HCT116 (cell line): ENCODE measurements at regions not wholly inside any gene's neighbourhood (a gene's known extent, or its start where the extent isn't known, plus 50 kb on each side); places are given as distances from the start of the nearest gene placed in this dataset.

Source experiments
- ATAC-seq: fragments of 200-7000 bp; cut with Tn5 transposase; 2 replicates; pipeline ENCODE4 v1.9.1; 2020; ENCODE audit warnings: mild to moderate bottlenecking, moderate library complexity
- BruUV-seq: library from RNA; stranded (reverse); fragments of 400-500 nt; replicated peaks from 2 replicates; lab custom pipeline; 2021; lab: Mats Ljungman, UMichigan
- CTCF ChIA-PET: fragments of 300-600 bp; sonication (Branson Sonifier 250); formaldehyde crosslinking; loops from one replicate; lab custom pipeline; 2021; ENCODE audit warnings: antibody characterized with exemption; lab: Charles Lee
- POLR2A ChIA-PET: fragments of 300-600, 350-600 bp; sonication (Branson Sonifier 250); formaldehyde crosslinking; loops from one replicate; lab custom pipeline; 2021; ENCODE audit warnings: antibody characterized with exemption; lab: Charles Lee
- RAD21 ChIA-PET, 2 experiments: fragments of 300-600 bp; sonication (Branson Sonifier 250); formaldehyde crosslinking; loops; one replicate each; lab custom pipeline; 2023; ENCODE audit warnings: low total read pairs in 2 of 2; ENCODE audit not compliant: uncharacterized antibody in 2 of 2, unreplicated experiment in 2 of 2, low non-redundant PET in 1 of 2; lab: Charles Lee
- DNase-seq: peaks from one replicate; pipeline ENCODE4 v3.0.0-alpha.2; 2010; ENCODE audit warnings: low read depth, low spot score
- H2AFZ ChIP-seq: fragments of 200-600 bp; shearing (Covaris generic), sonication (generic); 2 replicates; pipeline ENCODE4 v1.6.1; 2017; ENCODE audit warnings: low read depth, mixed run types, mixed read lengths, antibody characterized with exemption, low read length; ENCODE audit not compliant: poor library complexity, severe bottlenecking
- H3K27ac ChIP-seq: 2 replicates; pipeline ENCODE4 v1.5.1; 2012; ENCODE audit warnings: low read depth, low read length
- H3K27me3 ChIP-seq: fragments of 200-600 bp; sonication (generic); 2 replicates; pipeline ENCODE4 v1.6.1; 2016; ENCODE audit warnings: mixed run types, low read length, mixed read lengths; ENCODE audit not compliant: insufficient read depth
- H3K36me3 ChIP-seq, 2 experiments: fragments of 200-500 bp in 1 of 2; fragments of 200-600 bp in 1 of 2; sonication (Bioruptor generic) in 1 of 2; sonication (generic) in 1 of 2; 2 replicates each; pipeline versions ENCODE4 v1.5.1 to v1.6.1; 2014 to 2016; ENCODE audit warnings: low read length in 2 of 2, inconsistent platforms in 1 of 2, mixed read lengths in 1 of 2, mixed run types in 1 of 2; ENCODE audit not compliant: insufficient read depth in 2 of 2, control insufficient read depth in 1 of 2
- H3K4me1 ChIP-seq, 2 experiments: fragments of 200-600 bp in 1 of 2; sonication (generic) in 1 of 2; 2 replicates each; pipeline versions ENCODE4 v1.5.1 to v1.6.1; 2012 to 2017; ENCODE audit warnings: low read length in 2 of 2, inconsistent platforms in 1 of 2, mild to moderate bottlenecking in 1 of 2, mixed read lengths in 1 of 2, mixed run types in 1 of 2, moderate library complexity in 1 of 2; ENCODE audit not compliant: insufficient read depth in 2 of 2, control insufficient read depth in 1 of 2
- H3K4me2 ChIP-seq: fragments of 200-600 bp; sonication (generic); 2 replicates; pipeline ENCODE4 v1.6.1; 2017; ENCODE audit warnings: mixed run types, low read length, mixed read lengths
- H3K4me3 ChIP-seq, 2 experiments: fragments of 200-600 bp in 1 of 2; sonication (generic) in 1 of 2; replicated peaks in 1 of 2; 2 replicates each; pipeline ENCODE4 v1.5.1; 2011 to 2016; ENCODE audit warnings: low read length in 2 of 2, control low read depth in 1 of 2, low read depth in 1 of 2, mild to moderate bottlenecking in 1 of 2, mixed read lengths in 1 of 2, mixed run types in 1 of 2
- H3K79me2 ChIP-seq: fragments of 200-600 bp; sonication (generic); 2 replicates; pipeline ENCODE4 v1.6.1; 2017; ENCODE audit warnings: mild to moderate bottlenecking, mixed run types, low read length, moderate library complexity, mixed read lengths; ENCODE audit not compliant: insufficient read depth
- H3K9ac ChIP-seq: fragments of 200-600 bp; sonication (generic); 2 replicates; pipeline ENCODE4 v1.6.1; 2016; ENCODE audit warnings: low read length, mixed read lengths
- H3K9me2 ChIP-seq: fragments of 200-600 bp; sonication (generic), shearing (Covaris generic); 2 replicates; pipeline ENCODE4 v1.6.1; 2017; ENCODE audit warnings: mixed run types, mild to moderate bottlenecking, moderate library complexity; ENCODE audit not compliant: insufficient read depth
- H3K9me3 ChIP-seq, 2 experiments: fragments of 200-500 bp in 1 of 2; fragments of 200-600 bp in 1 of 2; sonication (Bioruptor generic) in 1 of 2; sonication (generic) in 1 of 2; 2 replicates each; pipeline ENCODE4 v1.6.1; 2014 to 2017; ENCODE audit warnings: low read length in 2 of 2, mixed read lengths in 2 of 2, inconsistent platforms in 1 of 2, low read depth in 1 of 2, mild to moderate bottlenecking in 1 of 2, mixed run types in 1 of 2, moderate library complexity in 1 of 2; ENCODE audit not compliant: control insufficient read depth in 1 of 2, insufficient read depth in 1 of 2
- H4K20me1 ChIP-seq: fragments of 200-600 bp; sonication (generic), shearing (Covaris generic); 2 replicates; pipeline ENCODE4 v1.6.1; 2017; ENCODE audit warnings: mixed run types, mild to moderate bottlenecking, moderate library complexity; ENCODE audit not compliant: insufficient read depth
- ATF3 ChIP-seq: IDR thresholded peaks from 2 replicates; pipeline ENCODE4 v1.6.1; 2012
- CBX3 ChIP-seq: IDR thresholded peaks from 2 replicates; pipeline ENCODE4 v1.6.1; 2012; ENCODE audit warnings: low read depth
- EGR1 ChIP-seq: IDR thresholded peaks from 2 replicates; pipeline ENCODE4 v1.6.1; 2012; ENCODE audit warnings: low read depth
- ELF1 ChIP-seq: IDR thresholded peaks from 2 replicates; pipeline ENCODE4 v1.6.1; 2012; ENCODE audit warnings: low read depth, borderline replicate concordance
- EZH2phosphoT487 ChIP-seq: fragments of 200-600 bp; IDR thresholded peaks from 2 replicates; pipeline ENCODE4 v1.6.1; 2018; ENCODE audit warnings: antibody characterized with exemption, borderline replicate concordance
- FOSL1 ChIP-seq: IDR thresholded peaks from 2 replicates; pipeline ENCODE4 v1.6.1; 2012; ENCODE audit warnings: low read depth
- JUND ChIP-seq: IDR thresholded peaks from 2 replicates; pipeline ENCODE4 v1.6.1; 2012
- MAX ChIP-seq: IDR thresholded peaks from 2 replicates; pipeline ENCODE4 v1.6.1; 2012
- POLR2A ChIP-seq: IDR thresholded peaks from 2 replicates; pipeline ENCODE4 v1.7.0; 2011; ENCODE audit warnings: borderline replicate concordance; ENCODE audit not compliant: insufficient read depth, insufficient read length; ENCODE audit errors: extremely low read depth
- POLR2AphosphoS5 ChIP-seq: IDR thresholded peaks from 2 replicates; pipeline ENCODE4 v1.6.1; 2011; ENCODE audit warnings: mild to moderate bottlenecking, low read depth, low read length, moderate library complexity
- RAD21 ChIP-seq: IDR thresholded peaks from 2 replicates; pipeline ENCODE4 v1.6.1; 2012; ENCODE audit warnings: low read depth, mild to moderate bottlenecking
- REST ChIP-seq: IDR thresholded peaks from 2 replicates; pipeline ENCODE4 v1.6.1; 2012; ENCODE audit warnings: low read depth
- SP1 ChIP-seq: IDR thresholded peaks from 2 replicates; pipeline ENCODE4 v1.6.1; 2012; ENCODE audit warnings: low read depth
- SRF ChIP-seq: IDR thresholded peaks from 2 replicates; pipeline ENCODE4 v1.6.1; 2012; ENCODE audit warnings: low read depth
- TCF7L2 ChIP-seq: IDR thresholded peaks from 2 replicates; pipeline ENCODE4 v1.7.0; 2011; ENCODE audit warnings: borderline replicate concordance, inconsistent platforms; ENCODE audit not compliant: insufficient read depth, insufficient read length; ENCODE audit errors: extremely low read depth
- YY1 ChIP-seq: IDR thresholded peaks from 2 replicates; pipeline ENCODE4 v1.6.1; 2011; ENCODE audit warnings: low read length, low read depth, moderate library complexity, mild to moderate bottlenecking; ENCODE audit not compliant: insufficient replicate concordance; ENCODE audit errors: extremely low read depth
- ZBTB33 ChIP-seq: IDR thresholded peaks from 2 replicates; pipeline ENCODE4 v1.6.1; 2011; ENCODE audit warnings: mild to moderate bottlenecking, low read length, moderate library complexity; ENCODE audit not compliant: insufficient replicate concordance; ENCODE audit errors: extremely low read depth
- ZFX ChIP-seq: fragments of 450-650 bp; IDR thresholded peaks from 2 replicates; pipeline ENCODE4 v1.6.1; 2017
- ZNF274 ChIP-seq: fragments of 200-500 bp; sonication (Bioruptor generic); IDR thresholded peaks from 2 replicates; pipeline ENCODE4 v1.6.1; 2014; ENCODE audit warnings: mild to moderate bottlenecking, low read depth, low read length, inconsistent platforms
- intact Hi-C: fragments of 100-400 bp; cut with micrococcal nuclease; formaldehyde crosslinking; loops from 2 replicates; pipeline ENCODE4 v1.10.0; 2022

- intact Hi-C loops = no loop called here
- Histone ChIP-seq H2AFZ (no peak overlapping the region), H3K36me3 (no peaks in the 10 kb centered on the region), H3K4me2 (no peak overlapping the region), H3K4me3 (no peak overlapping the region), H3K4me1 (no peaks in the 10 kb centered on the region), H3K27me3 (no peaks in the 10 kb centered on the region), H3K79me2 (no peaks in the 10 kb centered on the region), H3K27ac (no peak overlapping the region), H4K20me1 (no peaks in the 10 kb centered on the region), H3K9me2 (no peaks in the 10 kb centered on the region), H3K9me3 (no peaks in the 10 kb centered on the region), H3K9ac (no peak overlapping the region)
- no peak for ATAC-seq
- no TSS peak for BruUV-seq
- RAD21 ChIA-PET = no interaction called here
- CTCF ChIA-PET = no interaction called here
- TF ChIP-seq ZBTB33 (no peak), EGR1 (no peak), ZFX (no peak), EZH2phosphoT487 (no peak), FOSL1 (no peak), YY1 (no peak), JUND (no peak), SP1 (no peak), RAD21 (no peak), MAX (no peak), ATF3 (no peak), ZNF274 (no peak), REST (no peak), CBX3 (no peak), POLR2AphosphoS5 (no peak), TCF7L2 (no peak), SRF (no peak), POLR2A (no peak), ELF1 (no peak)
- DNase-seq = no peak
- POLR2A ChIA-PET = no interaction called here
These were observed 105.1 kb downstream of the OXSM start for GRCh38 chr3:25895031-25895430.
